ENCODE measurements at regions not wholly inside any gene's neighbourhood (a gene's known extent, or its start where the extent isn't known, plus 50 kb on each side); places are given as distances from the start of the nearest gene placed in this dataset.

GRCh38 chr2:161101406-161101805, 58.8 kb upstream of the TANK start:
- H3K27ac ChIP-seq (ENCODE audit: low read depth, low read length) = no peak overlapping the region
- H3K4me1 ChIP-seq (ENCODE audit: insufficient read depth, low read length) = peaks cover 4% of the 10 kb centered on the region
- CTCF ChIA-PET (ENCODE audit: partially characterized antibody) = interaction anchor here (2.6 kb wide), 1 partner anchor 38 kb away, joined by 11 read pairs; no protein-coding TSS in a partner anchor
- POLR2A ChIA-PET (ENCODE audit: partially characterized antibody) = interaction anchor here (0.8 kb wide), 1 partner anchor 12 kb away, joined by 3 read pairs; no protein-coding TSS in a partner anchor
- DNase-seq = no peak
- peaks cover 0 to 7% (median 2%) of the 10 kb centered on the region in 8 donors for H3K9me3 Mint-ChIP-seq
- H3K4me1 Mint-ChIP-seq = peaks cover 5 to 6% (median 6%) of the 10 kb centered on the region in 4 donors
- no peaks in the 10 kb centered on the region for H3K9me3 ChIP-seq (ENCODE audit: control insufficient read depth in 1 of 2, low read length in 2 of 2)
- no peak overlapping the region for H3K4me3 ChIP-seq (ENCODE audit: low read length in 2 of 2)
- H3K27me3 Mint-ChIP-seq = peaks cover 2 to 3% of the 10 kb centered on the region in 2 donors
- no peaks in the 10 kb centered on the region for H3K36me3 ChIP-seq (ENCODE audit: insufficient read depth, low read length)
- no peak overlapping the region for H3K27ac Mint-ChIP-seq
- intact Hi-C loops (cut with micrococcal nuclease) = no loop called here
- no peak overlapping the region for H3K4me3 Mint-ChIP-seq
- H3K36me3 Mint-ChIP-seq = no peaks in the 10 kb centered on the region
- H3K27me3 ChIP-seq (ENCODE audit: insufficient read depth, low read length) = no peaks in the 10 kb centered on the region

GRCh38 chr2:161102770-161103450, 57.3 kb upstream of the TANK start:
- Mint-ChIP-seq H3K9me3 (peaks cover 0 to 7% (median 1%) of the 10 kb centered on the region in 8 donors), H3K27ac (no peak overlapping the region), H3K4me3 (no peak overlapping the region), H3K36me3 (no peaks in the 10 kb centered on the region), H3K4me1 (peaks cover 5 to 6% (median 6%) of the 10 kb centered on the region in 4 donors), H3K27me3 (peaks cover 2 to 3% of the 10 kb centered on the region in 2 donors)
- Histone ChIP-seq H3K9me3 (ENCODE audit: control insufficient read depth in 1 of 2, low read length in 2 of 2) (no peaks in the 10 kb centered on the region), H3K4me1 (ENCODE audit: insufficient read depth, low read length) (peaks cover 4% of the 10 kb centered on the region), H3K36me3 (ENCODE audit: insufficient read depth, low read length) (no peaks in the 10 kb centered on the region), H3K27me3 (ENCODE audit: insufficient read depth, low read length) (no peaks in the 10 kb centered on the region), H3K4me3 (ENCODE audit: low read length in 2 of 2) (no peak overlapping the region), H3K27ac (ENCODE audit: low read depth, low read length) (no peak overlapping the region)
- intact Hi-C loops (cut with micrococcal nuclease) = no loop called here
- no peak for DNase-seq
- CTCF ChIA-PET (ENCODE audit: partially characterized antibody) = no interaction called here
- POLR2A ChIA-PET (ENCODE audit: partially characterized antibody) = no interaction called here

- Histone ChIP-seq H3K9me3 (ENCODE audit: control insufficient read depth in 1 of 2, low read length in 2 of 2) (no peaks in the 10 kb centered on the region), H3K36me3 (ENCODE audit: insufficient read depth, low read length) (no peaks in the 10 kb centered on the region), H3K4me1 (ENCODE audit: insufficient read depth, low read length) (peaks cover 4% of the 10 kb centered on the region), H3K4me3 (ENCODE audit: low read length in 2 of 2) (no peak overlapping the region), H3K27me3 (ENCODE audit: insufficient read depth, low read length) (no peaks in the 10 kb centered on the region), H3K27ac (ENCODE audit: low read depth, low read length) (no peak overlapping the region)
- ChIA-PET CTCF (ENCODE audit: partially characterized antibody) (no interaction called here), POLR2A (ENCODE audit: partially characterized antibody) (no interaction called here)
- Mint-ChIP-seq H3K27me3 (peaks cover 2 to 3% of the 10 kb centered on the region in 2 donors), H3K27ac (no peak overlapping the region), H3K36me3 (no peaks in the 10 kb centered on the region), H3K4me1 (peaks cover 5 to 6% (median 6%) of the 10 kb centered on the region in 4 donors), H3K4me3 (no peak overlapping the region), H3K9me3 (peaks cover 0 to 7% (median under 1%) of the 10 kb centered on the region in 8 donors)
- no peak for DNase-seq
- intact Hi-C loops (cut with micrococcal nuclease) = no loop called here
Observed at GRCh38 chr2:161103451-161103831, 56.8 kb upstream of the TANK start.

GRCh38 chr2:161104054-161104553, 56.1 kb upstream of the TANK start:
- Mint-ChIP-seq H3K9me3 (peaks cover 0 to 6% (median 0%) of the 10 kb centered on the region in 8 donors), H3K36me3 (no peaks in the 10 kb centered on the region), H3K27me3 (peaks cover 2 to 3% of the 10 kb centered on the region in 2 donors), H3K4me3 (peak overlapping the region in 4 of 8 donors; percentile 13 to 59 (median 37)), H3K4me1 (peaks cover 5 to 6% (median 6%) of the 10 kb centered on the region in 4 donors), H3K27ac (peak overlapping the region in 1 of 7 donors; percentile 71)
- intact Hi-C loops (cut with micrococcal nuclease) = no loop called here
- CTCF ChIA-PET (ENCODE audit: partially characterized antibody) = interaction anchor here (0.7 to 1.5 kb wide), 3 partner anchors 11 to 40 kb away, joined by 3 to 4 read pairs (median 3); no protein-coding TSS in a partner anchor
- Histone ChIP-seq H3K27me3 (ENCODE audit: insufficient read depth, low read length) (no peaks in the 10 kb centered on the region), H3K27ac (ENCODE audit: low read depth, low read length) (no peak overlapping the region), H3K9me3 (ENCODE audit: control insufficient read depth in 1 of 2, low read length in 2 of 2) (no peaks in the 10 kb centered on the region), H3K4me1 (ENCODE audit: insufficient read depth, low read length) (peaks cover 4% of the 10 kb centered on the region), H3K4me3 (ENCODE audit: low read length in 2 of 2) (no peak overlapping the region), H3K36me3 (ENCODE audit: insufficient read depth, low read length) (no peaks in the 10 kb centered on the region)
- POLR2A ChIA-PET (ENCODE audit: partially characterized antibody) = no interaction called here
- no peak for DNase-seq

- no peak overlapping the region for H3K4me3 ChIP-seq (ENCODE audit: low read length in 2 of 2)
- peaks cover 3 to 6% (median 5%) of the 10 kb centered on the region in 4 donors for H3K4me1 Mint-ChIP-seq
- no peak overlapping the region for H3K4me3 Mint-ChIP-seq
- no peaks in the 10 kb centered on the region for H3K36me3 ChIP-seq (ENCODE audit: insufficient read depth, low read length)
- no peak overlapping the region for H3K27ac ChIP-seq (ENCODE audit: low read depth, low read length)
- ChIA-PET CTCF (ENCODE audit: partially characterized antibody) (interaction anchor here (3.2 kb wide), 1 partner anchor 43 kb away, joined by 7 read pairs; no protein-coding TSS in a partner anchor), POLR2A (ENCODE audit: partially characterized antibody) (interaction anchor here (1.5 kb wide), 1 partner anchor 12 kb away, joined by 3 read pairs; no protein-coding TSS in a partner anchor)
- H3K27me3 Mint-ChIP-seq = peaks cover 2 to 3% of the 10 kb centered on the region in 2 donors
- intact Hi-C loops (cut with micrococcal nuclease) = no loop called here
- H3K27ac Mint-ChIP-seq = peak overlapping the region in 1 of 7 donors; percentile 15
- H3K9me3 ChIP-seq (ENCODE audit: control insufficient read depth in 1 of 2, low read length in 2 of 2) = no peaks in the 10 kb centered on the region
- peaks cover 4% of the 10 kb centered on the region for H3K4me1 ChIP-seq (ENCODE audit: insufficient read depth, low read length)
- H3K27me3 ChIP-seq (ENCODE audit: insufficient read depth, low read length) = no peaks in the 10 kb centered on the region
- no peaks in the 10 kb centered on the region for H3K36me3 Mint-ChIP-seq
- H3K9me3 Mint-ChIP-seq = no peaks in the 10 kb centered on the region
- no peak for DNase-seq
Observed at GRCh38 chr2:161107265-161107664, 53.0 kb upstream of the TANK start.

Data from CD4-positive, alpha-beta memory T cell (primary cell).